GM19240 (cell line): ENCODE measurements at regions not wholly inside any gene's neighbourhood (a gene's known extent, or its start where the extent isn't known, plus 50 kb on each side); places are given as distances from the start of the nearest gene placed in this dataset.

Experiments
- DNase-seq: peaks from one replicate; pipeline ENCODE4 v3.0.0; 2011; ENCODE audit warnings: low spot score; ENCODE audit not compliant: insufficient read length

DNA sequence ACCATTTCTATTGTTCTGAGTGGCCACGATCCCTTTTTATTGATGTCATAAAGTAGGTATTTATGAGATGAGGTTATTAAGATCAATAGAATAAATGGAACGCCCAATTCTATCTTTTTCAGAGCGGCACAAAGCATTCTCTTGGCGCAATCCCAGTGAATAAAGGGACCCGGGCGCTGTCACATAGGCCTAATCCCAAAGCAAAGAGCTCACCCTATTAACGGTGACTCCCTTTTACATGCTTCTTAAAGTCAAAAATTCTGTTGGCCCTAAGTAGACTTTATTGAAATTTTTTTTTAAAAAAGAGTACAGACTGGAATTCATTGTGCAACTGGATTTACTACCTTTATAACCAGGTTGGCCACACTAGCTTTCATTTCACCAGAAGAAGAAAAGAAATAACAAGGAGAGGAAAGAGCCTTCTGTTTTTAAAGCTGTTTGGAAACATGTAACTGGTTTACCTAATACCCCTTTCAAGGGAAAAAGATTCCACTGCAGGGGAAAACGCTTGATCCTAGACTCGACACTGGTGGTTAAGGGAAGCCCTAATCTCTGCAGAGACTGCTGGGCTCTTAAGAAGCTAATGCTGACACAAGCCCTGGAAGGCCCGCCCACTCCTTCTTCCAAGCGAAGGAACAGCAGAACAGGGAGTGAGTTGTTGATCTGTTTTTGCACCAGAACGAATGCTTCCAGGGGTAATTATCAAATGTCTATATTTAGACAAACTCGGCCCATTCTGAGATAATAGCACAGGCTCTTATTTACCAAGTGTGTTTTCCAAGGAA, 381.2 kb downstream of the BCL11B start:
- no peak for DNase-seq

DNA sequence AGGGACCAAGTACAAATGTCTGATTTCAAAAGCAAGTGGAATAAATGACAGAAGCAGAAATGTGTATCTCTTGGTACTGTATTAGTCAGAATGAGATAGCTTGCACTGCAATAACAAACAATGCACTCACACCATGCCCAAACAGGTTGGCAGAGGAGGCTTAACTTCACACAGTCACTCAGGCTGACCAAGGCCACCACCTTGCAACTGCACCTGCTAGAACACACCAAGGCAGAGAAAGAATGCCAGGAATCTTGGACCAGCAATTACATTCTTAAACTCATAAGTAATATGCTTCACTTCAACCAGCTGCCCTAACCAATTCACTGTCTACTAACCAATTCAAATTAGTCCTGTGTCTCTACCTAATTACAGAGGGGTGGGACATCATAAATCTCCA, 378.3 kb downstream of the BCL11B start:
- no peak for DNase-seq

DNA sequence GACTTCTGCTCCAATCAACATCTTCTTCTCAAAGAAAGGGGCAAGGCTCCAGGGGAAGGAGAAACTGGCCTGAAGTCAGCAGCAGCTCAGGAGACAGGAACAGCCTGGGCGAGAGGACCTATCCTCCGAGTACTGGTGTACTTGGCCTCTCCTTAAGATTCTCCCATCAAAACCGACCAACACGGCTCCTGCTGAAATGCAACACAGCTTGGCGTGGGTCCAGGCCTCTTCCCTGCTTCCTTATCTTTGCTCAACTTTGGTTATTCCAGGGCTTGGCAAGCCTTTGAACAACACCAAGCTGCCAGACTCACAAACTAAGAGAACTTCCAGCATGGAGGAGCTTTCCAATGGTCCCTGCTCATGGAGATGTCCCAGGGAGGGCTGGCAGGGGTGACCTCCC, 377.4 kb downstream of the BCL11B start:
- no peak for DNase-seq

DNA sequence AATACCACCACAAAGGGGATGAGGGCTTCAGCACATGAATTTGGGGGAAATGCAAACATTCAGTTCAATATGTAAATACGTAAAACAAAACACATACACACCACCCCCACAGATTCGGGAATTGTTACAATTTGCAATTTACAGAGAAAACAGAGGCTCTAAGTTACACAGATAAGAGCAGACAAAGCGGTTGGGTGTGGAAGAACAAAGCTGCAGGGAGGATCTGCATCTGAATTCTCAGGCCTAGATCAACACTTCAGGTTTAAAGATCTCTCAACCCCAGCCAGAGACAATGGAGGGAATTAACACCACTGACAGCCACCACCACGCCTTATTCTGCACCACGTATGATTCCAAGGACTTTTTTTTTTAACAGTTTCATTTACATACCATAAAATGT, 375.5 kb downstream of the BCL11B start:
- DNase-seq = no peak

DNA sequence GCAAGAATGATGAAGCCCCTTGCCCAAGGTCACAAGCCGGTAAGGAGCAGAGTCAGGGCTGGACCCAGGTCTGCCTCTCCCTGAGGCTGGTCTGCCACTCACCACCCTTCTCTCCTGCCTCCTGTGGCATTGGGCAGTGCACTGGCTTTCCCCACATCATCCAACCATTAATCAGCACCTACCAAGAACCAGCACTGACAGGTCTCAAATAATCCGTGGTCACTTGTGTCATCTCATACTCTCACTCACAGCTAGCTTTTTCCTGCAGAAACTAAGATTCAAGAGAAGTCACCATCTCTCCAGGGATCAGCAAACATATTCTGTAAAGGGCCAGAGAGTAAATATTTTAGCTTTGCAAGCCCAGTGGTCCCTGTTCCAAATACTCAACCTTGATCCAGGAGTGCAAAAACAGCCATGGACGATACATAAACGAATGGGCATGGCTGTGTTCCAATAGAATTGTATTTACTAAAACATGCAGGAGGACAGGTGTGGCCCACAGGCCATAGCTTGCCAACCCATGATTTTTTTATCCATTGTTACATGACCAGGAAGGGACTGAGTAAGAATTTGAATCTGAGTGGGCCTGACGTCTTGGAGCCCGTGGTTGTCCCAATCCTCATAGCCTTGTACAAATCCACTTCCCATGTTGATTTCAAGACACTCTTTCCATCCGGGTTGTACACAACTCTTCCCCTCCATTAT, 374.2 kb downstream of the BCL11B start:
- no peak for DNase-seq

DNA sequence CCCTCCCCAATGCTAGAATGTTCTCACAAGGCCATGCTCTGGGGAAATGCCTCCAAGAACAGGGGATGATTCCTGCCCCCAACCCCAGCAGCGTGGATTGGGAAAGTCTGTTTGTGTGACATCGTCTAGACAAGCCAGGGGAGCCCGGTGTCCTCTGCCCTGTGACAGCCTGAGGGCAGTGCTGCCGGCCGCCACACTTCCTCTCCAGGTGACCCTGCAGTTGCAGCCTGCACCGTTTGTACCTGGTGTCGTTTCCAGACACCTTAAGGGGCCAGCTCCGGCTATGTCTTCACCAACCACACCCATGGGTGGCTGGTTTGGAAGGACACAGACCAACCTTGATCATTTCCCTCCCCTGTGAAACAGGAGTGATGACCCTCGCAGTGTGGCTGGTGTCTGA, 372.6 kb downstream of the BCL11B start:
- no peak for DNase-seq

DNA sequence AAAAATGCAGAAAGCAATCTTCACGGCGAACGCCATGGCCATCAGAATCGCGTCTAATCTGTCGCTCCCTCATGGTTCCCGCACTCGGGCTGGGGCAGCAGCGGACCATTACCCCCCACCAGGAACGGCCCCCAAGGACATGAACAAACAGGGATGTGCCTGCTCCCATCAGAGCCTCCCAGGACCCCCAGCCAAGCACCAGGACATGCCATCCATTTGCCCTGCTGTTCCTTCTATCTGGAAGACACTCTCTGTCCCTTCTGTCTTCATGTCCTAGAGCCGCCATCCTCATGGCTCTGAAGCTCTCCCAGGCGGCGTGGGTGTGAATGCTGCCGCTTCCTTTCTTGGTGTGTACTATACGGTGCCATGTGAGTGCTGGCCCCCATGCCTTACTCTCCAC, 371.8 kb downstream of the BCL11B start:
- DNase-seq = no peak

DNA sequence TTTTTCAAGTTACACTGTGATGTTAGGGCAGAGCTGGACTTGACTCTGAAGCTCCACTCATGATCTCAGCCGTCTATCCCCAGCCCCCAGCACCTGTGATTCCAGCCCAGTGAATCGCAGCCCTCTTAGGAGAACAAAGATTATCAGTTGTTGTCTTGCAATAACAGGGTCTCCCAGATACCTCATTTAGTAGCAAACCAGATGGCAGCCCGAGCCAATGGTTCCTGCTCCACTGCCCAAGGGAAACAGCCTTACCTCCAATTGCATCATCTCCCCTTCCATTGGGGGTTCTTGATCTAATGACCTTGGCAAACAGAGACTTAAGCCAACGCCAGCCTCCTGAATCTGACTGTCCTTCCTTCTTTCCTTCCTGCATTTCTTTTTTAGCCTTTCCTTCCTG, 371.2 kb downstream of the BCL11B start:
- DNase-seq = no peak

DNA sequence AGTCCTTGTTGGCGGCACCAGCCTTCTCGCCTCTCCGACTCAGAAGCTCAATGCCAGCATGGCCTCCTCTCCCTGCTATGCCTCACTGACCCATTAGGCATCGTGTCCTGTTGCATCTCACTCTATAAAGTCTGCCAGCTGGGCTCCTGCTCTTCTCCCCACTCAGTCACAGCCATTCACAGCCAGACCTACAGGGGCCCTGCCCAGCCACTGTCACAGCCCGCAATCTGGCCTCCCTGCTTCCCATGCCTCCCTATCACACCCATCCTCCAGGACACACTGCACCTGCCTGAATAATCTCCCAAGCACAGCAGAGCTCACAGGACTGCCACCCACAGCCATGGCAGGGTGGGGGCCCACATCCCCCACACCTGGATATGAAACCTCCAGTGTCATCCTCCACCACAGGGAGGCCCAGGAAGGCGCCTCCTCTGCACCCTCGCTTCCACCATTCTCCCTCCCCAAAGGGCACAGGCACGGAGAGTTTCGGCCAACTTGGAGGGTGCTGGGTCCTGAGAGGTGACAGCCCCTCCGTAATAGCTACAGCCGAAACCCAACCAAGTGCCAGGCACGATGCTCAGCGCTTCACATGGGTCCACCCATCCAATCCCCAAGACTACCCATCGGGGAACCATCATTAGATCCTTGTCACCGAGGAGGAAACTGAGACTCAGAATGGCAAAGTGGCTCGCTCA, 370.3 kb downstream of the BCL11B start:
- no peak for DNase-seq

DNA sequence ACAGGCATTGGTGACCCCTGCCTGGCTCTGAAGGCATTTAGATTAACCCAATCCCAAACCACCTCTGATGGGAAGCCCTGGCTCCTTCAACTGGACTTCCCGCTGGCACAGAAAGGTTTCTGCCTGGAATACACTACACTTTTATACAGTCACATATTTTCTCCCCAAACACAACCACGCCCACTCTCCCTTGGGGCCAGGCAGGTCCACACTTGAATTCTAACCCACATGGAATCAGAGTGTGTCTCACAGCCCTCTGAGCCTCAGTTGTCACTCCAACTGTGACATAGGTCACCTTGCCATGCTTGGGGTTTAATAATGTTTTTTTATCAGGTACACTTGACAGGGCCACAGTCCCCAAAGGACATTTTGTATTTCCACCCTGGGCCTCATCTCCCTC, 368.6 kb downstream of the BCL11B start:
- DNase-seq = no peak

DNA sequence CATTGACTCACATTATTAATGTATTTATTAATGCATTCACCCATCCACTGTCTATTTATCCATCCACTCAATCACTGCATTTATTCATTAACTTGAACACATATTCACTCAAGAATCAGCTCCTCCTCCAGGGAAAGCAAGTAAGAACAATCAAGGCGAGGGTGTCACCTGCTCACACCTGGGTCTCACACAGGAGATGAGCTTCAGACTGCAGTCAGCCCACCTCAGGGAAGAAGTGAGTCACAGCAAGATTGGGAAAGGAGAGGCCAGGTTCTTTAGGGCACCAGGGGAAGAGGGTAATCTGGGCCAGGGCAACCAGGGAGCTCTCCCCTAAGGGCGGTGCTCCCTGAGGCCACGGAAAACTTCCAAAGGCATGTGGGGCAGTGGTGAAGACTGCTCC, 367.3 kb downstream of the BCL11B start:
- no peak for DNase-seq

DNA sequence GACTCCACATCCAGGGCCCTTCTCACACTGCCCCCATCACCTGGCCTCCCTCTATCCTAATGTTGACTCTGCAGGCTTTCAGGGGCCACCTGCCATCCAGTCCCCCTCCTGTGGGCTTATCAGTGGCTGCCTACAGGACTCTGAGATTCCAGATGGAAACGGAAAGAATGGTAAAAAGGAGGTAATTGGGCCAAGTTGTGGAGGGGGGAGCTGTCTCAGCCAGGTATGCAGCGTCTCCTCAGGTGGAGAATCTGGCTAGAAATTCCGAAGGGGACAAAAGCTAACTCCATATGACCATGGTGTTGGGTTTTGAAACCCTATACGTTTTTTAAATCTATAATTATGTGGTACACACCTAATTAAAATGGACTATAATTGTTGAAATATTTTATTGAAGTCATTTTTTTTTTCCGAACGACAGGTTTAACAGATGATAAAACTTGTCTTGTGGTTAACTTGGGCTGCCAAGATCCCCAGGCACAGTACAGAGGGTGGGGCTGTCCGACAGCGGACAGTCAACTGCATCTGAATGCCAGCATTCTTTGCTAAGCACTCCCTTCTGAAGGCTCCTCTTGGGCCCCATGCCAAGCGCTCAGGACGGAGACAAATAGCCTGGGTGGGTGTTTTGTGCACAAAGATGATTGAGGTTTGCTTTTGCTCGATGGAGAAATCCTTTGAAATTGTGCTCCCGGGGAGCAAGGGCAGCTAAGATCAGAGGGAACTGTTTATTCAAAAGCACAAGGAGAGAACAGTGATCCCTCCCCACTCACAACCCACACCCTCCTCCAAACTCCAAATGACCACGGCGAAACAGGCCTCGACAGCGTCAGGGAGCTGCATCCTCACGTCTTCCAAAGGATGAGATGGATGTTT, 365.6 kb downstream of the BCL11B start:
- no peak for DNase-seq

DNA sequence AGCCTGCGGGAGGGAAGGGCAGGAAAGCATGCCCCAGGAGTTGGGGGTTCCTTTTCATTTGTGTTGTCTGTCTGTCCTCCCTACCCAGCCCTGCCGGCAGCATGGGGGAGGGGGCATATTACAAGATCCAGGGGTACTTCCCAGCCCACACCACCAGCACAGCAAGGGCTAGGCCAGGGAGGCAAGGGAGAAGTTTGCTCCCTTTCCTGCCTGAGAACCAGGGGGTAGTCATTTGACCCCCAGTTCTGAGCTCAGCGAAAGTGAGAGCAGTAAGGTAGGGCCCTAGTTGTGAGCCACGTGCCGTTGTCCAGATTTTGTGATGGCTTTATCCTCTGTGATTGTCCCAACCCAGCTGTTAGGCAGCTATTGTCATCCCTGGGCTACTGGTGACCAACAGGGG, 364.7 kb downstream of the BCL11B start:
- no peak for DNase-seq

DNA sequence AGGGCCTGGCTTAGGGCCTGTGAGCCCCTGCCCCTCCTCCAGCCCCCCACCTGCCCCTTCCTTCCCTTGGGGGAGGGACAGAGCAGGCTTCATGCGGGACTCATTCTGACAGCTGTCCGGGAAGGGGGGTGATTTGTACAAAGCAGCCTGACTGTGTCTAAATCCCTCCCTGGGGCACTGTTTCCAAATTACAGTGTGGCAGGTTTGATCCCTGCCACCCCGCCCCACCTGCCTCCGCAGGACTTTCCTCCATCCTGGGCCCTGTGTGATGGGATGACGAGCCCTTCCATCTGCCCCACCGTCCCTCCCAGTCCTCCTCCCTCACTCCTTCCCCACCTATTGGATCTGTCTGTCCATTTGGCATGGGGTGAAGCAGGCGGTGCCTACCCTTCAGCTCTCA, 363.9 kb downstream of the BCL11B start:
- DNase-seq = no peak

DNA sequence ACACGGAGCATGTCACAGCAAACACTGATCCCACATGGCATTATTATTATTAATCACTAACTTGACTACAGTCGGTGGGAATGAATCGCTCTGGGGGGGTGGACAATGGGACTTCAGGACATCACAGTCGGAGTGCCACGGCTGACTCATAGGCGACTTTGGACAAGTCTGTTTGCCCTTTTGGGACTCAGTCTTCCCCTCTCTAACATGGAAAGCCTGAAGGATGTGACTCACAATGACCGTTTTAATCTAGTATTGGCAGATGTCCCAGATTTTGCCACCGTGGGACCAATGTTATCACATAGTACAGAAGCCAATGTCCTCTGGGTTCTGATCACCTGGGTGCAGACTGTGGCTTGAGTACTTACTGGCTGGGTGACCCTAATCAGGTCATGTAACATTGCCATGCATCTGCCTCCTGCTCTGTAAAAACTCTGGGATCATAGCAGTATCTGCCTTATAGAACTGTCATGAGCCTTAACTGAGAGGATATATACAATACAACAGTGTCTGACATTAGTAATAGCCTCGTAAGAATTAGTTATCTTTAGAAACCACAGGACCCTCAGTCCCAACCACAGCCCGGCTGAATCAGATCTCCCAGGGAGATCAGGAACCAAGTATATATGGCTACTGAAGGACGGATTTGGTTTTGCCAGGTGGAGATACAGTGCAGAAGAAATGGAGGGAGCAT, 362.6 kb downstream of the BCL11B start:
- no peak for DNase-seq

DNA sequence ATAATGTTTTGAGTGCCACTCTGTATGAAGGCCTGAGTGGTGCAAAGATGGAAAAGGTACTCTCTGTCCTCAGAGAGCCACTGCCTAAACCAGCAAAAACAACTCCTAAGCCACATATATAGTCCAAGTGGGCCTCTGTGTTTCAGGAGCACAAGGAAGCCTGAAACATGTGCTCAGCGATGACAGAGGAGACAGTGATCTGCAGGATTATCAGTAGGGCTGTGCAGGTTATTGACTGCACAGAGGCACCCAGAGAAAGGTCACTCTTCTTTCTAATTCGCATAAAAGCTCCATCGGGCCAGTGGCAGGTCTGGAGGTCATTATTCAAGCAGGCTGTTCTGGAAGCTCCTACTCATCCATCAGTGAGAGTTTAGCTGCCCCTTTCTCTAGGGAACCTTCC, 361.9 kb downstream of the BCL11B start:
- no peak for DNase-seq

DNA sequence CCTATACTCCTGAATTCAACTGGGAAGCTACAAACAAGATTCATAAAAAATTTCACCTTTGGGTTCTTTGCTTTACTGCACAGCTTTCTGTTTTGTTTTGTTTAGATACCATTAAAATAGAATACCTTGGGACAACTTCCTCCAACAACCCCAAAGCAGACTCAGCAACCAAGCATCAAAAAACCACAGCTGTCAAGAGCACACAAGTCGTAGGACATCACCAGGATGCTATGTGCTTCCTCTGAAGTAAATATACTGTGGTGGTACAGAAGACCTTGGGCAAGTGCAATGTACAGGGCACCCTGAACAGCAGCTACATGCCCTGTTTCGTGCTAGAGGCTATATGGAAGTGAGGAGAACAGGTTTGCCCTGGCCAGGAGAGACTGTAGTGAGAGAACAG, 359.3 kb downstream of the BCL11B start:
- DNase-seq = no peak

DNA sequence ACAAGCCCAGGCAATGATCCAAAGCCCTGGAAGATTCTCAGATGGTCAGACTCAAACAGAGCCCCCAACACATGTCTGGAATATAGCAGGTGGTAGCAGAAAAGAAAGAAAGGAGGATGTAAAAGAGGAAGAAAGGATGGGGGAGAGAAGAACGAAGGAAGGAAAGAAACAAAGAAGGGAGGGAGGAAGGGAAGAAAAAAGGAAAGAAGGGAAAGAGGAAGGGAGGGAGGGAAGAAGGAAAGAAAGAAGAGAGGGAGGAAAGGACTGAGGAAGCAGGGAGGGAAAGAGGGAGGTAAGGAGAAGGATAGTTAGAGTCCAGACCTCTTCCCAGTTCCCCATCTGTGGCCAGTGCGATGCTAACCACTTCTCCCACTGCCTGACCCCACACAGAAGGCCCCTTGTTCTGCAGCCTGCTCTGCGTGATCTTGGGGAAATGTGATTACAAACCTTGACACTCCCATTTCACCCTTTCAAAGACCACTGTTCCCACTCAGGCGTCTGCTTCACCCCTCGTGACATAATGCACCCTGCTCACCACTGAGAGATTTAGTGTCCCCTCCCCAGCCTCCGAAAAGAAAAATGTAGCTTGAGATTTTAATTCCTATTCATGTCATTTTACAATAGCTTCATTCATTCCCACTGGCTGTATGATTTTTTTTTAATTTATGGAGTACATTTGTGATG, 357.9 kb downstream of the BCL11B start:
- DNase-seq = no peak

DNA sequence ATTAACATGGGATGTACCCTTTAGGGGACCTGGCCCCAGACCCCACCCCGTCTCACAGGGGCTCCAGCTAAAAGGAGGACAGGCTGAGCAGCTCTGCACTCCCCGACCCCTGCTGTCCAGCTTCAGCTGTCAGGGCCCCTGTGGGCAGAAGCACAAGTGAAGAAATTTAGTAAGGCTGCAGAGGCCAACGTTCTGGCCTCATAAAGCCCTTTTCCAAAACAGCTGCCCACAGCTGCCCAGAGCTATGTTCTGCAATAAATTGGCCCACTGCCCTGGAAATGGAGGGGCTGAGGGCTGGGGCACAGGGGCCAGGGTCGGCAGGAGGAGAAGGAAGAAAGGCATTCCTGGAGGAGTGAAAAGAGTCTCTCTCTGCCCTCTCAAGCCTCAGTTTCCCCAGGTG, 357.1 kb downstream of the BCL11B start:
- no peak for DNase-seq

DNA sequence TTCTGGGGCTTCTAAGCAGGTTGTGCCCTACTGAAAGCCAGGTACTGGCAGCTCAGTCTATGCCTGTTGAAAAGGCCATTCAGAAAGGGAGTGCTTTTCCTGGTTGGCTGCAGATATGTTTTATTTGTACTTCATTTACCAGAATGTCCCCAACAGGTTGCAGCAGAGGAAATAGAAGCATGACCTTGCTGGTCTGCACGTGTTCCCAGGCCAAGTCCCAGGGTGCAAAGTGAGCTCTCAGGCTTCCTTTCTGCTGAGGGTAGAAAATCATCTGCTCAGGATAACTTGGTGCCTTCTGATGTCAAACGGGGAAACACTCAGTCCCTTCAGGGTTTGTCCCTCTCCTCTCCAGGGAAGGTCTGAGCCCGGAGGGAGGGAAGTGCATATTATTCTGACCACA, 356.4 kb downstream of the BCL11B start:
- DNase-seq = no peak
